ENCODE measurements at regions not wholly inside any gene's neighbourhood (a gene's known extent, or its start where the extent isn't known, plus 50 kb on each side); places are given as distances from the start of the nearest gene placed in this dataset.
"Not testable (repeated sequence)": the region's sequence is repeated elsewhere in the genome, so short reads cannot be mapped to it uniquely, and the experiment has no call there.

DNA sequence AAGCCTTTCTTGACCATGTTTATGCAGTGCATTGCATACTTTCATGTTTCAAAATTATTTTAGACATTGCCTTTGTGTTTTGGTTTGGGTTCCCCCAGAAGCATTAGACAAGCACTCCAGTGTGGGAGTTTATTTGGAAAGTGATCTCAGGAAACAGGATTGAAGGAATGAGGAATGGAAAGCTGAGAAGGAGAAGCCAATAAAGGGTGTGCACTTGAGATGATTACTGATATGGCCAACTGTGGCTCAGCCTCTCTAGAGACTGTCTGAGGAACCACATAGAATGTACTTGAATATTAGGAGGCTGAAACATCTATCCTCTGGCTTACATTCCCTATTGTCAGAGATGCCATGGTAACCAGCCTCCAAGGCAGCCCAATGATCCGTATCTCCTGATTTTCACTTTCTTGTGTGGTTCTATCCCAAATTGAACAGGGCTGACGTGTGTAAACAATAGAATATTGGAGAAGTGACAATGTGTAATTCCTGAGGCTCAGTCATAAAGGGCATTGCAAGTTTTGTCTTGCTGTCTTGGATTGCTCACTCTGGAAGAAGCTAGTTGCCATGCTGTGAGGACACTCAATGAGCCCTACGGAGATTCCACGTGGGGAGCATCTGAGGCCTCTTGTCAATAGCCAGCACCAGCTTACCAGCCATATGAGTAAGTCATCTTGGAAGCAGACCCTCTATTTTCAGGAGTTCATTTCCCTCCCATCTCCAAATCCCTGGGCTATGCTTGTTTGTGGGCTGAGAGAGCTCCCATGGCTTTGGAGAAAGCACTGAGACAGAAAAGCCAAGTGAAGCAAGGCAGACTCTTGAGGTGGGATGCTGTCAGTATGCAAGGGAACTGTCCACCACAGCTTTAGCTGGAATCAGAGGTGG lies 84.7 kb downstream of the SCN11A start:
- peak; percentile 45 for DNase-seq (ENCODE audit: low read depth)

GRCh38 chr3:38964646-38965045 lies 87.1 kb downstream of the SCN11A start:
- DNase-seq (ENCODE audit: low read depth), result no peak

- no peak for DNase-seq (ENCODE audit: low read depth)
These were observed 87.5 kb downstream of the SCN11A start for GRCh38 chr3:38964204-38964603.

- peak; percentile 39 for DNase-seq (ENCODE audit: low read depth)
These were observed 90.7 kb downstream of the SCN11A start for GRCh38 chr3:38960953-38961622.

DNA sequence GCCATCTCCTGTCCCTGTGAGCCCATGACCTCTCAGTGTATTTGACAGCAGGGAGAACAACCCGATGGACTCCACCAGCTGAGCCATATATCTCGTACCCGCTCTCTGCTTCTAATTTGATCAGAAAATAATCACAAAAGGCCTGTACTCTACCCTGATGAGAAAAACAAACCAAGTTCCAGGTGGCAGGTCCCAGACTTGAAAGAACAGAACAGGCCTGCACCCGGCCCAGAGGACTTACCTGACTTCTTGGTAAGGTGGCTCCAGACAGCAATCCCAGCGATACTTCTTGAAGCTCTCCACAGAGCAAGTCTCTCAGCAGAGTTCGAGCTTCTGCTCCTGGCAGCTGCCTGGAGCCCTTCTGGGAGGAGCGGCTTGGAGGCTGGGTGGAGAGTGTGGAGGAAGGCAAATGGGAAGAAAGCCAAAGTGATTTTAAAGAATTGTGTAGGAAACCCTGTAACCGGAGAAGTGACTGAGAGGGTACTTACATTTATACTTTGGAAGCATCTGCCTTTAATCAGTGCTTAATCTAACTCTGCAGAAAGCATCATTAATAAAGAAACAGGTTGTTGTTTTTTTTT lies 91.6 kb downstream of the SCN11A start:
- no peak for DNase-seq (ENCODE audit: low read depth)

DNA sequence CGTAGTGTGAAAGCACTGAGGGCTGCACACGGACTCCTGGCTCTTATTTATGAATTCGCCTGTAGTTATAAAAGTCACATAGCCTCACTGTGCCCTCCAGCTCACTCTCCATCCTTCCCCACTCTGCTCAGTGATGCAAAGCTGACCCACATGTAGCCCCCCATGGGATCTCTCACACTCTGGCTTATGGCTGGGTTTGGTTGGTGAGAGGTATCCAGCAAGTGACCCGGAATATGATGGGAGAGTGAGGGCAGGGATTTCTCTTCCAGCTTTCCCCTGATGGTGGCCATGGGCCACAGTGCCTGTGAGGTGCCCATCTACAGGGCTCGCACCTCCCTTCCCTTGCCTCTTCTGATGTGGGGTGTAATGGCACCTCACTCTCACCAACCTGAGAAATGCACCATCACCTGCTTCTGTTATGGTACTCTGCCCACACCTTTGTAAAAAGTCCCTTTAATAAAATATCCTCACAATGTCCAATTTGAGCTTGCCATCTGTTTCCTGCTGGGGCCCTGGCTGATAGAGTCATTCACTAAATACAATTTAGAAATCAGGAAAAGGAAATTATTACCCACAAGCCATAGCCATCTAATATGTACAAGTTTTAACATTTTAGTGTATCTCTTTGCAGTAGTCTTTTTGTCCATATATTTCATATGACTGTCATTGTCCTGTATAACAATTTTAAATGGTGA lies 93.6 kb downstream of the SCN11A start:
- DNase-seq (ENCODE audit: low read depth), result no peak

- DNase-seq (ENCODE audit: low read depth), result no peak
These were observed 94.4 kb downstream of the SCN11A start for GRCh38 chr3:38957296-38957695.

GRCh38 chr3:38952721-38953120 lies 99.0 kb downstream of the SCN11A start:
- no peak for DNase-seq (ENCODE audit: low read depth)

DNA sequence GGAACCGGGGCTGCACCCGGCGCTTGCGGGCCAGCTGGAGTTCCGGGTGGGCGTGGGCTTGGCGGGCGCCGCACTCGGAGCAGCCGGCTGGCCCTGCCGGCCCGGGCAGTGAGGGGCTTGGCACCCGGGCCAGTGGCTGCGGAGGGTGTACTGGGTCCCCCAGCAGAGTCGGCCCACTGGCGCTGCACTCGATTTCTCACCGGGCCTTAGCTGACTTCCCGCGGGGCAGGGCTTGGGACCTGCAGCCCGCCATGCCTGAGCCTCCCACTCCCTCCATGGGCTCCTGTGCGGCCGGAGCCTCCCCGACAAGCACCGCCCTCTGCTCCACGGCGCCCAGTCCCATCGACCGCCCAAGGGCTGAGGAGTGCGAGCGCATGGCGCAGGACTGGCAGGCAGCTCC lies 100.6 kb downstream of the SCN11A start:
- not testable (repeated sequence) for DNase-seq (ENCODE audit: low read depth)

DNA sequence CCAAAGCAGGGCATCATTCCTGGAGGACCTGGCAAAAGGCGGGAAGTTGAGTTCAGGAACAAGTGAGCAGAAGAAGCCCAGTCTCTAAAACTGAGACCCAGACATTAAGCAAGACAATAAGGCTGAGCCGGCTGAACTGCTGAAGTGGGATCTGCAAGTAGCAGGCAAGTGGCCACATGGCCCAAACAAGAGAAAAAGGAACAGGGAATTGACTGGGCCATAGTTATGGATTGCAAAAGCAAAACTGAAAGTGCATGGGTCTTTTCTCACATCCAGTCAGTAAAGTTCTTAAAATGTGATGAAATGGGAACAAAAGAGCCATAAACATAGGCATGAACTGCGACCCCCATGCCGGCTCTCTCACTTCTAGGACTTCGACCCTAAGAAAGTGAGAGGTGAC lies 101.2 kb downstream of the SCN11A start:
- DNase-seq (ENCODE audit: low read depth), result no peak

DNA sequence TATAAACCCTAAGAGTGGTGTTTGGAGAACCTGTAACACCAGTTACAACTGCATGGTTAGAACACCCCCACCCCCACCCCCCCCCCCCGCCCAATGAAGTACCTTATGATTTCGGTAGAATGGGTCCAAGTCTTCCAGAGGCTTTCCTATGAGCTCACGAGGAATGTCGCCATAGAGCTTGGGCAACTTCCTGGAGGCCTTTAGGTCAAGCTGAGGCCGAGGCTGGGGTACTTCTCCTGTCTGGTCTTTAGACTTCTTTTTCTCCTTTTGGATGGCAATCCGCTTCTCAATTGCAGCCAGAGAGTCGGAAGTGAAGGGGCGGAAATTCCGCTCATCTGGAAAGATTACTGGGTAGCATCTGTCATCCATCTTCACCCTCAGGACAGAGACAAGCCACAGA lies 101.8 kb downstream of the SCN11A start:
- DNase-seq (ENCODE audit: low read depth), result no peak

DNA sequence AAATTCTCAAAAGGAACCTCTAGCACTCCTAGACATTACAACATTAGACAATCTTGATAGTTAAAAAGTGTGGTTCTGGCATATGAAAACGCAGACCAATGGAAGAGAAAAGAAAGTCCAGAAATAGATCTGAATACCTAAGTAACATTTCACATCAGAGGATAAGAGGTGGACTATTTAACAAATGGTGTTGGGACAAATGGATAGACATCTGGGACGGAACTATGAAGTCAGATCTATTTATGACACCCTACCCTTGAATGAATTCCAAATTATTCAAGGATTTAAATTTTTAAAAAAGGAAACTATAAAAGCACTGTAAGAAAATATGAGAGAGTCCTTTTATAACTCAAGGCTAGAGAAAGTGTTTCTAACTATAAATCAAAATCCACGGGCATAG lies 111.3 kb downstream of the SCN11A start:
- no peak for DNase-seq (ENCODE audit: low read depth)

DNA sequence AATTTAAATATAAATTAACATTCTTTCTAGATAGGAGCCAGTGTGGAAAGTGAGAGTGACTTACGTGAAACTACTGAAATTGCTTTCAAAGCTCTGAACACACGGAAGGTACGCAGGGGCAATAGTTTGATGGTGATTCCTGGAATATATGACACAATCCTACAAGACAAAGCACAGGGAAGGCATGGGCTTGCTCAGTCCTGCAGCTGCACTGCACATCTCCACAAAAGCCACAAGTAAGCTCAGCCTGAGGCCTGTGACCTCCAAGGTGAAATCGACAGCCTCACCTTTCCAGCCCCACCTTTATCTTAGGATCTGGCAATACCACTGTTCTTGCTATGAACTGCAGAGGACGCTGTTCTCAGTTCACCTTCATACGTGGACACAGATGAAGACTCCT lies 109.3 kb upstream of the SCN10A start:
- DNase-seq (ENCODE audit: low read depth), result no peak

DNA sequence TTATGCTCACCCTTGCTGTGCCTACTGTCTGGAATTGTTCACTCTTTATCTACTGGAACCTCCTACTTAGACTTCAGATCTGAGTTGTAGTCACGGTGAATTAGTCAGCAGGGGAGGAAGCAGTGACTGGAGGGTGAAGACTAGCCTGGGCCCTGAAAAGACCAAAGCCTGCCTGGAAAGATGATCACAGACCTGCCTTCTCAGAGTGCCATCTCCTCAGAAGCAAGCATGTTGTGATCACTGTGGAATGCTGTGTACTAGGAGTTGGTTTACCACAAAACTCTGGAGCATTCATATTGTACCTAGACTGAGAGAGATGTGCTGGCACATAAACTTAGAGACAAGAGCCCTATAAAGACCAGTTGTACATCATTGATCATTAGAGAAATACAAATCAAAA lies 100.7 kb upstream of the SCN10A start:
- DNase-seq (ENCODE audit: low read depth), result no peak

- DNase-seq (ENCODE audit: low read depth), result no peak
These were observed 91.4 kb upstream of the SCN10A start for GRCh38 chr3:38907426-38907825.

GRCh38 chr3:38890426-38890825 lies 74.4 kb upstream of the SCN10A start:
- no peak for DNase-seq (ENCODE audit: low read depth)

DNA sequence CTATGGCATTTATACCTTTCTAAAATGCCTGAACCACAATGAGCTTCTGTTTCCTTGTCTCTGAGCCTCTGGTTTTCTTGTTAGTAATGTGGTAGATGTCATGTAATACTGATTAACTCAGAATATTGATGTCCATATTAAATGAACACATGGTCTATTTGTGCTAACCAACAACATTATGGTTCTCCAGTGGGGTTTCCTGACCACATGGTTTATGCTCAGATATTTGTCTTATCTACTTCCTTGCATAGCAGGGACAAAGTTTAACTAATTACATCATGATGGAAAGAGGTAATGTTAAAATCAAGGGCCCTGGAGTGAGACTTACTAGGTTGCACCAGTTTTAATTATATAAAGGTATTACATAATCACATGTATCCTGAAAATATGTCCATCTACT lies 62.6 kb upstream of the SCN10A start:
- no peak for DNase-seq (ENCODE audit: low read depth)

Measured in fibroblast of gingiva (primary cell).